Neuronal stem cell (in vitro differentiated cells): ENCODE measurements at regions not wholly inside any gene's neighbourhood (a gene's known extent, or its start where the extent isn't known, plus 50 kb on each side); places are given as distances from the start of the nearest gene placed in this dataset.
A peak's percentile ranks its signal among the peaks of the same experiment; 100 is the strongest.
"Not testable (repeated sequence)": the region's sequence is repeated elsewhere in the genome, so short reads cannot be mapped to it uniquely, and the experiment has no call there.

Experiments
- DNase-seq: peaks from one replicate; pipeline ENCODE4 v3.0.0-alpha.2; 2013; ENCODE audit warnings: low spot score
- H2AFZ ChIP-seq: one replicate; pipeline ENCODE4 v1.6.1; 2013; ENCODE audit warnings: mild to moderate bottlenecking, low read length, inconsistent platforms
- H2AK5ac ChIP-seq: 2 replicates; pipeline ENCODE4 v1.6.1; 2013; ENCODE audit warnings: low read depth, mild to moderate bottlenecking, inconsistent platforms, low read length, moderate library complexity, mixed read lengths
- H2BK120ac ChIP-seq: 2 replicates; pipeline ENCODE4 v1.6.1; 2013; ENCODE audit warnings: low read depth, mild to moderate bottlenecking, inconsistent platforms, low read length, moderate library complexity, mixed read lengths
- H2BK12ac ChIP-seq: one replicate; pipeline ENCODE4 v1.6.1; 2013; ENCODE audit warnings: low read length, inconsistent platforms
- H2BK15ac ChIP-seq: 2 replicates; pipeline ENCODE4 v1.6.1; 2013; ENCODE audit warnings: mild to moderate bottlenecking, low read length, inconsistent platforms, mixed read lengths
- H2BK5ac ChIP-seq: one replicate; pipeline ENCODE4 v1.6.1; 2013; ENCODE audit warnings: inconsistent platforms, mild to moderate bottlenecking, low read length, moderate library complexity
- H3K14ac ChIP-seq: one replicate; pipeline ENCODE4 v1.6.1; 2013; ENCODE audit warnings: low read length, inconsistent platforms
- H3K18ac ChIP-seq: 2 replicates; pipeline ENCODE4 v1.6.1; 2013; ENCODE audit warnings: low read length, inconsistent platforms
- H3K23ac ChIP-seq: 2 replicates; pipeline ENCODE4 v1.6.1; 2013; ENCODE audit warnings: low read depth, mild to moderate bottlenecking, mixed read lengths, low read length, inconsistent platforms; ENCODE audit not compliant: poor library complexity
- H3K27ac ChIP-seq: replicated peaks from 3 replicates; pipeline ENCODE4 v1.5.1; 2013; ENCODE audit warnings: low read length, inconsistent platforms
- H3K27me3 ChIP-seq, 3 experiments: 2 replicates each; pipeline ENCODE4 v1.6.1; 2013; ENCODE audit warnings: low read length in 3 of 3, mild to moderate bottlenecking in 2 of 3, inconsistent platforms in 1 of 3, low read depth in 1 of 3, mixed read lengths in 1 of 3, moderate library complexity in 1 of 3; ENCODE audit not compliant: control insufficient read depth in 3 of 3, insufficient read depth in 3 of 3
- H3K36me3 ChIP-seq, 2 donors: replicated peaks in 1 of 2; 2 replicates each; pipeline ENCODE4 v1.6.1; 2013; ENCODE audit warnings: low read length in 2 of 2; ENCODE audit not compliant: control insufficient read depth in 2 of 2, insufficient read depth in 2 of 2
- H3K4ac ChIP-seq: 2 replicates; pipeline ENCODE4 v1.6.1; 2013; ENCODE audit warnings: inconsistent platforms, mild to moderate bottlenecking, low read length, moderate library complexity
- H3K4me1 ChIP-seq, 2 donors: 1 replicate in 1 of 2; 2 replicates in 1 of 2; pipeline ENCODE4 v1.6.1; 2013; ENCODE audit warnings: low read length in 2 of 2, low read depth in 1 of 2; ENCODE audit not compliant: control insufficient read depth in 2 of 2, insufficient read depth in 1 of 2
- H3K4me2 ChIP-seq: one replicate; pipeline ENCODE4 v1.6.1; 2013; ENCODE audit warnings: mild to moderate bottlenecking, low read length, inconsistent platforms; ENCODE audit not compliant: insufficient read depth, poor library complexity, severe bottlenecking
- H3K4me3 ChIP-seq, 2 donors: 2 replicates each; pipeline ENCODE4 v1.5.1; 2013; ENCODE audit warnings: low read length in 2 of 2, mild to moderate bottlenecking in 2 of 2, inconsistent platforms in 1 of 2, moderate library complexity in 1 of 2
- H3K79me1 ChIP-seq: one replicate; pipeline ENCODE4 v1.6.1; 2013; ENCODE audit warnings: low read depth, mild to moderate bottlenecking, inconsistent platforms, low read length, moderate library complexity
- H3K9ac ChIP-seq: one replicate; pipeline ENCODE4 v1.6.1; 2013; ENCODE audit warnings: mild to moderate bottlenecking, low read depth, low read length, inconsistent platforms; ENCODE audit not compliant: poor library complexity
- H3K9me3 ChIP-seq, 2 donors: replicated peaks in 1 of 2; 2 replicates each; pipeline versions ENCODE3 to v1.6.1; 2013; ENCODE audit warnings: low read length in 2 of 2, mild to moderate bottlenecking in 2 of 2, inconsistent platforms in 1 of 2, low read depth in 1 of 2, mixed read lengths in 1 of 2, moderate library complexity in 1 of 2; ENCODE audit not compliant: control insufficient read depth in 2 of 2, insufficient read depth in 1 of 2
- H4K8ac ChIP-seq: one replicate; pipeline ENCODE4 v1.6.1; 2013; ENCODE audit warnings: low read depth, mild to moderate bottlenecking, inconsistent platforms, low read length, moderate library complexity
- H4K91ac ChIP-seq: one replicate; pipeline ENCODE4 v1.6.1; 2013; ENCODE audit warnings: low read length, low read depth, mild to moderate bottlenecking, inconsistent platforms; ENCODE audit not compliant: poor library complexity
- WGBS, 2 donors: extraction: QIAGEN DNeasy Blood & Tissue Kit; methylation state at CpG; one replicate each; pipeline ENCODE4 v1.1.7; 2013; ENCODE audit warnings: missing lambda C conversion rate in 2 of 2, mixed read lengths in 1 of 2; ENCODE audit not compliant: insufficient read length in 2 of 2, insufficient replicate concordance in 1 of 2; ENCODE audit errors: extremely low coverage in 2 of 2; 5-methylcytosine and 5-hydroxymethylcytosine counted together

GRCh38 chr2:146539739-146540138 lies 1305.1 kb upstream of the ACVR2A start:
- H3K14ac ChIP-seq, H3K27ac ChIP-seq, H3K23ac ChIP-seq, H3K36me3 ChIP-seq, H3K4me3 ChIP-seq, DNase-seq, H2AK5ac ChIP-seq, H3K18ac ChIP-seq, H2AFZ ChIP-seq, H3K79me1 ChIP-seq, H2BK12ac ChIP-seq, H3K9me3 ChIP-seq, H2BK15ac ChIP-seq, H3K4ac ChIP-seq, H2BK120ac ChIP-seq, H3K9ac ChIP-seq, H3K27me3 ChIP-seq, H4K91ac ChIP-seq, H3K4me2 ChIP-seq, H2BK5ac ChIP-seq, H4K8ac ChIP-seq, H3K4me1 ChIP-seq: not testable (repeated sequence)
- no CpG with 5 or more reads among the region's 5 CpGs for WGBS, 2 donors

- Histone ChIP-seq H3K18ac (no peak overlapping the region), H4K91ac (no peak overlapping the region), H3K4me1 (peaks cover 8% of the 10 kb centered on the region in 2 donors), H2BK12ac (no peak overlapping the region), H3K79me1 (no peaks in the 10 kb centered on the region), H3K27me3 (no peaks in the 10 kb centered on the region), H3K36me3 (no peaks in the 10 kb centered on the region), H3K9ac (no peak overlapping the region), H3K23ac (no peak overlapping the region), H2BK120ac (no peak overlapping the region), H3K4ac (no peak overlapping the region), H2AFZ (no peak overlapping the region), H2BK5ac (no peak overlapping the region), H3K4me3 (no peak overlapping the region), H2AK5ac (no peak overlapping the region), H3K14ac (no peak overlapping the region), H2BK15ac (no peak overlapping the region), H3K9me3 (peaks cover 0 to 1% of the 10 kb centered on the region in 2 donors), H4K8ac (no peak overlapping the region), H3K4me2 (no peak overlapping the region), H3K27ac (no peak overlapping the region)
- no CpG with 5 or more reads among the region's 2 CpGs for WGBS, 2 donors
- no peak for DNase-seq
Observed at GRCh38 chr2:146537477-146537876, 1307.4 kb upstream of the ACVR2A start.

GRCh38 chr2:146532509-146533147 lies 1312.2 kb upstream of the ACVR2A start:
- H2BK5ac ChIP-seq, result no peak overlapping the region
- H3K4me3 ChIP-seq, result no peak overlapping the region

GRCh38 chr2:146532009-146532408 lies 1312.8 kb upstream of the ACVR2A start:
- no peak for DNase-seq
- Histone ChIP-seq H3K14ac (no peak overlapping the region), H3K9me3 (no peaks in the 10 kb centered on the region), H2BK5ac (no peak overlapping the region), H2AK5ac (no peak overlapping the region), H3K9ac (no peak overlapping the region), H3K4me2 (no peak overlapping the region), H3K23ac (no peak overlapping the region), H2BK15ac (no peak overlapping the region), H2AFZ (no peak overlapping the region), H3K4me1 (no peaks in the 10 kb centered on the region), H4K8ac (no peak overlapping the region), H2BK120ac (no peak overlapping the region), H3K79me1 (no peaks in the 10 kb centered on the region), H3K18ac (no peak overlapping the region), H3K4me3 (no peak overlapping the region), H3K27me3 (no peaks in the 10 kb centered on the region), H4K91ac (no peak overlapping the region), H3K27ac (no peak overlapping the region), H3K36me3 (no peaks in the 10 kb centered on the region), H2BK12ac (no peak overlapping the region), H3K4ac (no peak overlapping the region)
- no CpG with 5 or more reads among the region's 3 CpGs for WGBS, 2 donors

More at GRCh38 chr2:146532509-146533147, 1312.2 kb upstream of the ACVR2A start:
- no peak overlapping the region for H3K14ac ChIP-seq
- H3K18ac ChIP-seq, result no peak overlapping the region
- no peak overlapping the region for H4K91ac ChIP-seq
- H3K79me1 ChIP-seq, result no peaks in the 10 kb centered on the region
- no peaks in the 10 kb centered on the region for H3K4me1 ChIP-seq
- no peaks in the 10 kb centered on the region for H3K36me3 ChIP-seq
- H3K27ac ChIP-seq, result no peak overlapping the region
- no peak overlapping the region for H3K9ac ChIP-seq
- no peak overlapping the region for H4K8ac ChIP-seq
- H3K27me3 ChIP-seq, result no peaks in the 10 kb centered on the region
- no CpG with 5 or more reads among the region's 3 CpGs for WGBS, 2 donors
- H3K23ac ChIP-seq, result no peak overlapping the region
- no peak overlapping the region for H2BK15ac ChIP-seq
- H3K4ac ChIP-seq, result no peak overlapping the region
- H2AK5ac ChIP-seq, result no peak overlapping the region
- peak overlapping the region; percentile 29 for H2AFZ ChIP-seq
- no peak overlapping the region for H2BK12ac ChIP-seq
- H2BK120ac ChIP-seq, result no peak overlapping the region
- H3K4me2 ChIP-seq, result no peak overlapping the region
- no peak for DNase-seq
- H3K9me3 ChIP-seq, result no peaks in the 10 kb centered on the region
